Spleen (tissue), 7 donors: ENCODE measurements at regions not wholly inside any gene's neighbourhood (a gene's known extent, or its start where the extent isn't known, plus 50 kb on each side); places are given as distances from the start of the nearest gene placed in this dataset.

ENCODE experiments used
- POLR2A ChIP-seq, 3 donors: fragments of 450-650 bp; IDR thresholded peaks; one replicate each; pipeline ENCODE4 v1.5.1; 2017; ENCODE audit warnings: antibody characterized with exemption in 3 of 3, mild to moderate bottlenecking in 1 of 3
- POLR2AphosphoS5 ChIP-seq, 3 donors: sonication (generic); formaldehyde crosslinking; IDR thresholded peaks; one replicate each; pipeline ENCODE4 v1.5.1; 2017; ENCODE audit warnings: antibody characterized with exemption in 3 of 3
- TF ChIP-seq, protein P1 (sequence below), 11 experiments: fragments of 200-600 bp in 7 of 11; fragments of 450-650 bp in 4 of 11; sonication (generic) in 4 of 11; IDR thresholded peaks in 8 of 11; conservative IDR thresholded peaks in 3 of 11; 1 replicate in 7 of 11; 2 replicates in 4 of 11; pipeline versions ENCODE4 v1.4.0 to v1.8.0; 2016 to 2021; ENCODE audit warnings: antibody characterized with exemption in 11 of 11, inconsistent platforms in 4 of 11, mild to moderate bottlenecking in 1 of 11
- donor health status: DM: no; HTN: no; CAD: no; lungs with moderate emphysema.
- donor health status: DM: no; HTN: no; CAD: no.
- donor health status: DM: no; HTN: no; CAD: no.

DNA sequence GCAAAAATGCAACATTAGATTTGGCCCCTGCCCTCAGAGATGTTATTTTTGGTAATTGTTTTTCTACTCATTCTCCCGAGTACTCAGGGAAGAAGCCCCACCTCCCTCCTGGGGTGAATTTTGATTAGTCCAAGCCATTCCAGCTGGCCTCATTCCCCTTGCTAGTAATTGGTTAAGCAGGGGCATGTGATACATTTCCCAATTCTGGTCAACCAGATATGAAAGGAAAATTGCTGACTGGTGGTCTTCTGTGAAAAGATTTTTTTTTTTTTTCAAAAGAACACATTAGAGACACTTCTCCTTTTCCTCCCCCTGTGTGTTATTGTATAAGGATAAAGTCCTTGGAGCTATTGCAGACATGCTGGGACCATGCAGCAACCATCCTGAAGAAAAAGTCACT, 71.1 kb upstream of the AKT3 start:
- TF ChIP-seq, protein P1, sequence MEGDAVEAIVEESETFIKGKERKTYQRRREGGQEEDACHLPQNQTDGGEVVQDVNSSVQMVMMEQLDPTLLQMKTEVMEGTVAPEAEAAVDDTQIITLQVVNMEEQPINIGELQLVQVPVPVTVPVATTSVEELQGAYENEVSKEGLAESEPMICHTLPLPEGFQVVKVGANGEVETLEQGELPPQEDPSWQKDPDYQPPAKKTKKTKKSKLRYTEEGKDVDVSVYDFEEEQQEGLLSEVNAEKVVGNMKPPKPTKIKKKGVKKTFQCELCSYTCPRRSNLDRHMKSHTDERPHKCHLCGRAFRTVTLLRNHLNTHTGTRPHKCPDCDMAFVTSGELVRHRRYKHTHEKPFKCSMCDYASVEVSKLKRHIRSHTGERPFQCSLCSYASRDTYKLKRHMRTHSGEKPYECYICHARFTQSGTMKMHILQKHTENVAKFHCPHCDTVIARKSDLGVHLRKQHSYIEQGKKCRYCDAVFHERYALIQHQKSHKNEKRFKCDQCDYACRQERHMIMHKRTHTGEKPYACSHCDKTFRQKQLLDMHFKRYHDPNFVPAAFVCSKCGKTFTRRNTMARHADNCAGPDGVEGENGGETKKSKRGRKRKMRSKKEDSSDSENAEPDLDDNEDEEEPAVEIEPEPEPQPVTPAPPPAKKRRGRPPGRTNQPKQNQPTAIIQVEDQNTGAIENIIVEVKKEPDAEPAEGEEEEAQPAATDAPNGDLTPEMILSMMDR (IDR thresholded peaks at IDR 0.05 in 8 of 11, conservative IDR thresholded peaks at IDR 0.05 in 3 of 11) = no peak
- TF ChIP-seq POLR2AphosphoS5 (IDR thresholded peaks at IDR 0.05) (no peak), POLR2A (IDR thresholded peaks at IDR 0.05) (no peak)
